Lower lobe of right lung (tissue), 2 donors: ENCODE measurements at regions not wholly inside any gene's neighbourhood (a gene's known extent, or its start where the extent isn't known, plus 50 kb on each side); places are given as distances from the start of the nearest gene placed in this dataset.

Source experiments
- ATAC-seq, 2 donors: fragments of 200-7000 bp; cut with Tn5 transposase; one replicate each; pipeline ENCODE4 v1.9.1; 2020 to 2022; ENCODE audit warnings: mild to moderate bottlenecking in 2 of 2, moderate library complexity in 2 of 2
- DNase-seq: peaks from one replicate; pipeline ENCODE4 v3.0.0-alpha.2; 2020
- H3K27ac ChIP-seq: fragments of 200-600 bp; one replicate; pipeline ENCODE4 v1.8.0; 2022
- H3K27me3 ChIP-seq: fragments of 200-600 bp; one replicate; pipeline ENCODE4 v1.8.0; 2022; ENCODE audit warnings: low read depth
- H3K36me3 ChIP-seq: fragments of 200-600 bp; one replicate; pipeline ENCODE4 v1.8.0; 2022; ENCODE audit warnings: mild to moderate bottlenecking
- H3K4me1 ChIP-seq: fragments of 200-600 bp; one replicate; pipeline ENCODE4 v1.8.0; 2022
- H3K4me3 ChIP-seq: fragments of 200-600 bp; one replicate; pipeline ENCODE4 v1.8.0; 2022; ENCODE audit warnings: mild to moderate bottlenecking
- H3K9me3 ChIP-seq: fragments of 200-600 bp; one replicate; pipeline ENCODE4 v1.8.0; 2022
- intact Hi-C: fragments of 100-400 bp; cut with DNase I; formaldehyde crosslinking; loops from one replicate; pipeline ENCODE4 v1.11.0; 2022
- TF ChIP-seq, protein P1 (sequence below): fragments of 200-600 bp; IDR thresholded peaks from one replicate; pipeline ENCODE4 v1.8.0; 2022; ENCODE audit warnings: antibody characterized with exemption, mild to moderate bottlenecking
- donor health status: DM: no; HTN: yes; CAD: no; lungs with severe emphysema.

DNA sequence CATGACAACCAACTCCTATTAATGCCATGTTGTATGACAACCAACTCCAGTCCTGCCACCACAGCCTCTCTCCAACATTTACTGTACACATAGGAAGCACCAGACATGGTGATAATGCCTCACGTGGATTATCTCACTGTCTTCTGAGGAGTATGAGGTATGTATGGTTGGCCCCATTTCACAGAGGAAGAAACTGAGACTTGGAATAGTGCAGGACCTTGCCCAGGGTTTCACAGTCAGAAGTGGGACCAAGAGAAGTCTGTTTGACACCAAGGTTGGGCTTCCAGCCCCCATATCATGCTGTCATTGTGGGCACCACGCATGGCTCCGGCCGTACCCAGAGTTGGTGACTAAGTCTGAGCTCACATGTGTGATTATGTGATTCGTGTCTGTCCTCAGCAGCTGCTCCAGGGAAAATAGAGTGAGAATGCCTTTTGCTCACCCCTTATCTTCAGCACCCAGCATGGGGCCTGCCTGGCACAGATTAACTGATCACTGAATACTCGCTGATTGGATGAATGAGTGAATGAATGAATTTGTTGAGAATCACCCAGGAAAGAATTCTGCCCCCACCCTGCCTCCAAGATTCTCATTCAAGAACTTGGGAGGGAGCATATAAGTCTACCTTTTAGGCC is 204.1 kb upstream of the NLRP1 start:
- Histone ChIP-seq H3K36me3 (no peaks in the 10 kb centered on the region), H3K27ac (no peak overlapping the region), H3K4me1 (no peaks in the 10 kb centered on the region), H3K4me3 (no peak overlapping the region), H3K9me3 (peaks cover 10% of the 10 kb centered on the region), H3K27me3 (peaks cover 6% of the 10 kb centered on the region)
- ATAC-seq (no peak), DNase-seq (no peak)
- TF ChIP-seq, protein P1, sequence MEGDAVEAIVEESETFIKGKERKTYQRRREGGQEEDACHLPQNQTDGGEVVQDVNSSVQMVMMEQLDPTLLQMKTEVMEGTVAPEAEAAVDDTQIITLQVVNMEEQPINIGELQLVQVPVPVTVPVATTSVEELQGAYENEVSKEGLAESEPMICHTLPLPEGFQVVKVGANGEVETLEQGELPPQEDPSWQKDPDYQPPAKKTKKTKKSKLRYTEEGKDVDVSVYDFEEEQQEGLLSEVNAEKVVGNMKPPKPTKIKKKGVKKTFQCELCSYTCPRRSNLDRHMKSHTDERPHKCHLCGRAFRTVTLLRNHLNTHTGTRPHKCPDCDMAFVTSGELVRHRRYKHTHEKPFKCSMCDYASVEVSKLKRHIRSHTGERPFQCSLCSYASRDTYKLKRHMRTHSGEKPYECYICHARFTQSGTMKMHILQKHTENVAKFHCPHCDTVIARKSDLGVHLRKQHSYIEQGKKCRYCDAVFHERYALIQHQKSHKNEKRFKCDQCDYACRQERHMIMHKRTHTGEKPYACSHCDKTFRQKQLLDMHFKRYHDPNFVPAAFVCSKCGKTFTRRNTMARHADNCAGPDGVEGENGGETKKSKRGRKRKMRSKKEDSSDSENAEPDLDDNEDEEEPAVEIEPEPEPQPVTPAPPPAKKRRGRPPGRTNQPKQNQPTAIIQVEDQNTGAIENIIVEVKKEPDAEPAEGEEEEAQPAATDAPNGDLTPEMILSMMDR: no peak
- intact Hi-C loops: no loop called here

DNA sequence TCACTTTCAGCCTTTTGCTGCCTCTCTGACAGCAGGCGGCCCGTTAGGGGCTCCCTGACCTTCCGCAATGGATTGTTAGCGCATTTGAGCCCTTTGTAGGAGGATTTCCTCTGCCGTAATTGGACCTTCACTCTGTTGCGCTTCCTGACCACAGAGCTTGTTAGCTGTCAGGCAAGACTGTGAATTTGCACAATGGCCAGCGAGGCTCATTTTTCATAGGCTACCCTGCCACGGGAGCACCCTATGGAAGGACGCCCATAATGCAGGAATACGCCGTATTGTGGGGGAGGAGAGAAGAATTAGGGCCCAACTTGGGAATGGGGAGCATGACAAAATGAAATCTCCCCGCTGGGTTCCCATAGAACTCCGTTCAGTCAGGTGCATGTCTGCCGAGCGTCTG is 205.2 kb upstream of the NLRP1 start:
- Histone ChIP-seq H3K27me3 (peaks cover 6% of the 10 kb centered on the region), H3K27ac (no peak overlapping the region), H3K4me3 (no peak overlapping the region), H3K36me3 (no peaks in the 10 kb centered on the region), H3K4me1 (no peaks in the 10 kb centered on the region), H3K9me3 (peaks cover 10% of the 10 kb centered on the region)
- DNase-seq (no peak), ATAC-seq (no peak)
- intact Hi-C loops: no loop called here
- TF ChIP-seq, protein P1: no peak

DNA sequence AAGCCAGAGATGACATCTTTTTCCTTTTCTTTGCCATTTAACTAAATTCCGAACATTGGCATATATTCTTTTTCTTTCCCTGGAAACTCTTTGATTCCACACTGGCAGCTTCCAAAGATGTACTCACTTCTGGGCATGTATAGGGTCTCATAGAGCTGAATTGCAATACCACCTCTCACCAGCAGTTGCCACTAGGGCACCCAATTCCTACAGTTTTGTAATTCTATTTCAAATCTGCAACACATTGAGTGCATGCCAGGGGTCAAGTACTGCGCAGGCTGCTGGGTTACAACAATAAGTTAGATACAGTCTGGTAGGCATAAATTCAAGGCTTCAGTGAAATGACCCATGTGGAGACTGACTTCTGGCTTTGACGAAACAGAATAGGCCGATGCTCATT is 208.8 kb upstream of the NLRP1 start:
- H3K27me3 ChIP-seq: peaks cover 9% of the 10 kb centered on the region
- no peaks in the 10 kb centered on the region for H3K4me1 ChIP-seq
- no peak overlapping the region for H3K4me3 ChIP-seq
- ATAC-seq (no peak), DNase-seq (no peak)
- H3K36me3 ChIP-seq: no peaks in the 10 kb centered on the region
- peaks cover 10% of the 10 kb centered on the region for H3K9me3 ChIP-seq
- intact Hi-C loops: no loop called here
- TF ChIP-seq, protein P1: no peak
- no peak overlapping the region for H3K27ac ChIP-seq

DNA sequence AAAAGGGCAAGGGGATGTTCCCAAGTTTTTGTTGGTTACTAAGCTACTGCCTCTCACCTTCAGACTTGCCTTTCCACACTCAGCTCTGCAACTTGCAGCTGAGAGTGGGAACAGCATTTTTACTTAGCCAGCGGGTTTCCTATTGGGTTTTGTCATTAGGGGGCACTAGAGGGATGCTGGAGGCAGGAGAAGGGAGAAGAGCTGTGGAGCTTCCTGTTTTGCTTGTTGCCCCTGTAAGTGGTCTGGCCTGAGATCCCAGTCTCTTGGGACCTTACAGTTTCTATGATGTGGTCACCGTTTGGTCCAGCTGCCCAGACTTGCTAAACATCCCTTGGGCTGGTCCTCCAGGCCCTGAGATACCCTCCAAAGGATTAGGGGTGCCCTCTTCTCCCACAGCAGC is 209.6 kb upstream of the NLRP1 start:
- TF ChIP-seq, protein P1: no peak
- Histone ChIP-seq H3K36me3 (no peaks in the 10 kb centered on the region), H3K27me3 (peaks cover 9% of the 10 kb centered on the region), H3K4me3 (no peak overlapping the region), H3K9me3 (peaks cover 10% of the 10 kb centered on the region), H3K4me1 (no peaks in the 10 kb centered on the region), H3K27ac (no peak overlapping the region)
- intact Hi-C loops: no loop called here
- ATAC-seq (no peak), DNase-seq (no peak)

DNA sequence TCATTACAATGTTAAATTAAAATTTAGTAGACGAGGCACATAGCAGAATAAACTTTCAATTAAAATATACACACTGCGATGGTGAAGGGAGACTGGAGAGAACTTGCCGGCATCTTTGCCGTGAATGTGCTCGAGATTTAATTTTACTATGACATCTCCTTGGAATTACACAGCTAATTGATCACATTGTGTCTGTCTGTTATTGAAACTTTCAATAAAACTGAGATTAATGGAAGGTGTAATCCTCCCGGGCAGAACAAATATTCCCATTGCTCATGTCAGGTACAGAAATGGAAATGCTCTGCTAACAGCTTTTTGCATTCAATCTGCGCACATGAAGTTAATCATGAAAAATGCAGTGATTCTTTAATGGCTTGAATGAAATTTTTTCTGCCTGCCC is 210.1 kb upstream of the NLRP1 start:
- Histone ChIP-seq H3K4me3 (no peak overlapping the region), H3K27me3 (peaks cover 7% of the 10 kb centered on the region), H3K36me3 (no peaks in the 10 kb centered on the region), H3K27ac (no peak overlapping the region), H3K9me3 (peaks cover 10% of the 10 kb centered on the region), H3K4me1 (no peaks in the 10 kb centered on the region)
- intact Hi-C loops: no loop called here
- TF ChIP-seq, protein P1: no peak
- no peak for DNase-seq
- no peak for ATAC-seq
